ENCODE measurements at regions not wholly inside any gene's neighbourhood (a gene's known extent, or its start where the extent isn't known, plus 50 kb on each side); places are given as distances from the start of the nearest gene placed in this dataset.

DNA sequence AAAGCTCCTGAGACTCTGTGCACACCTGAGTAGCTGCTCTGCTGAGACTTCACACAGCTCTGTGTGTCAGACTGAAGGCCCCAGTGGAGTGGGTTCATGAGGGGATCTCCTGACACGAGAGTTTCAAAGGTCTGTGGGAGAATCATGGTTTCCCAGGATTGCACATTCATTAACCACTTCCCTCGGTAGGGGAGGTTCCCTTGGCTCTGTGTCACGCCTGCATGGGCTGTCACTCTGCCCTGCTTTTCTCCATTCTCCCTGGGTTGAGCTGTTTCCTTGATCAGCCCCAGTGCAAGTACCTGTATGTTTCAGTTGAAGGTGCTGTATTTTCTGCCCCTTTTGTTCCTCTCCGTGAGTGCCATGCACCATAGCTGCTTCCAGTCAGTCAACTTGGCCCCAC is 236.9 kb downstream of the EPM2A start:
- Histone ChIP-seq H2AFZ (ENCODE audit: low read length) (no peak overlapping the region), H3K4me1 (ENCODE audit: insufficient read depth, low read length) (no peaks in the 10 kb centered on the region), H3K4ac (ENCODE audit: low read depth, low read length) (no peak overlapping the region), H2BK12ac (ENCODE audit: insufficient read length, low read depth, low read length) (no peak overlapping the region), H3T11ph (ENCODE audit: low read length) (no peak overlapping the region), H4K20me1 (ENCODE audit: control insufficient read depth, insufficient read depth, insufficient read length) (no peaks in the 10 kb centered on the region), H4K5ac (ENCODE audit: insufficient read length, low read depth, low read length) (no peak overlapping the region), H2BK20ac (ENCODE audit: low read depth, low read length, poor library complexity, severe bottlenecking) (no peak overlapping the region), H2AK5ac (ENCODE audit: insufficient read length, low read length) (no peak overlapping the region), H2BK15ac (ENCODE audit: low read depth, low read length) (no peak overlapping the region), H3K18ac (ENCODE audit: insufficient read length, low read depth, low read length) (no peak overlapping the region), H3K56ac (ENCODE audit: insufficient read length, low read depth, low read length) (no peak overlapping the region), H4K8ac (replicated peaks; ENCODE audit: insufficient read length, low read depth, low read length) (no peak overlapping the region), H3K27me3 (ENCODE audit: insufficient read depth, low read length) (no peaks in the 10 kb centered on the region), H3K9ac (ENCODE audit: extremely low read depth, insufficient read length, low read length) (no peak overlapping the region), H4K91ac (ENCODE audit: insufficient read length, low read depth, low read length) (no peak overlapping the region), H3K79me1 (ENCODE audit: insufficient read depth, low read depth, low read length, poor library complexity, severe bottlenecking) (no peaks in the 10 kb centered on the region), H3K4me2 (ENCODE audit: insufficient read depth, insufficient read length, low read length) (no peak overlapping the region), H3K9me3 (ENCODE audit: control insufficient read depth, low read depth, low read length) (no peaks in the 10 kb centered on the region), H2BK120ac (ENCODE audit: low read depth, low read length, poor library complexity, severe bottlenecking) (no peak overlapping the region), H3K79me2 (ENCODE audit: insufficient read depth, low read length) (no peaks in the 10 kb centered on the region), H3K23ac (ENCODE audit: insufficient read length, low read depth, low read length) (no peak overlapping the region), H3K23me2 (ENCODE audit: insufficient read length, low read depth, low read length, poor library complexity, severe bottlenecking) (no peaks in the 10 kb centered on the region), H2BK5ac (ENCODE audit: insufficient read length, low read length) (no peak overlapping the region), H3K14ac (ENCODE audit: insufficient read depth, low read length) (no peak overlapping the region), H3K27ac (ENCODE audit: insufficient read length, low read depth, low read length) (no peak overlapping the region)
- Mint-ChIP-seq H3K4me1 (no peaks in the 10 kb centered on the region), H3K27me3 (ENCODE audit: low read depth) (no peaks in the 10 kb centered on the region; the same call in 1 of the 2 replicates), H3K9me3 (peaks cover 2 to 3% of the 10 kb centered on the region in 2 experiments; a peak in 2 of 5 replicates), H3K4me3 (no peak overlapping the region), H3K27ac (no peak overlapping the region), H3K36me3 (ENCODE audit: insufficient read depth in 1 of 3, low read depth in 3 of 3) (no peaks in the 10 kb centered on the region)
- TF ChIP-seq, protein P1, sequence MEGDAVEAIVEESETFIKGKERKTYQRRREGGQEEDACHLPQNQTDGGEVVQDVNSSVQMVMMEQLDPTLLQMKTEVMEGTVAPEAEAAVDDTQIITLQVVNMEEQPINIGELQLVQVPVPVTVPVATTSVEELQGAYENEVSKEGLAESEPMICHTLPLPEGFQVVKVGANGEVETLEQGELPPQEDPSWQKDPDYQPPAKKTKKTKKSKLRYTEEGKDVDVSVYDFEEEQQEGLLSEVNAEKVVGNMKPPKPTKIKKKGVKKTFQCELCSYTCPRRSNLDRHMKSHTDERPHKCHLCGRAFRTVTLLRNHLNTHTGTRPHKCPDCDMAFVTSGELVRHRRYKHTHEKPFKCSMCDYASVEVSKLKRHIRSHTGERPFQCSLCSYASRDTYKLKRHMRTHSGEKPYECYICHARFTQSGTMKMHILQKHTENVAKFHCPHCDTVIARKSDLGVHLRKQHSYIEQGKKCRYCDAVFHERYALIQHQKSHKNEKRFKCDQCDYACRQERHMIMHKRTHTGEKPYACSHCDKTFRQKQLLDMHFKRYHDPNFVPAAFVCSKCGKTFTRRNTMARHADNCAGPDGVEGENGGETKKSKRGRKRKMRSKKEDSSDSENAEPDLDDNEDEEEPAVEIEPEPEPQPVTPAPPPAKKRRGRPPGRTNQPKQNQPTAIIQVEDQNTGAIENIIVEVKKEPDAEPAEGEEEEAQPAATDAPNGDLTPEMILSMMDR (conservative IDR thresholded peaks at IDR 0.05) = no peak
- no CpG with 5 or more reads among the region's 4 CpGs for WGBS (ENCODE audit: extremely low coverage, insufficient read length, low lambda C conversion rate)
- no peak for DNase-seq

All from H9 (cell line).